Posterior cingulate gyrus (tissue), 11 donors: ENCODE measurements at regions not wholly inside any gene's neighbourhood (a gene's known extent, or its start where the extent isn't known, plus 50 kb on each side); places are given as distances from the start of the nearest gene placed in this dataset.
A peak's percentile ranks its signal among the peaks of the same experiment; 100 is the strongest.

Experiments used
- DNase-seq, 10 donors: peaks; one replicate each; pipeline versions ENCODE4 v3.0.0 to v3.0.0-alpha.2; 2020 to 2021; ENCODE audit warnings: mixed read lengths in 3 of 10
- intact Hi-C: fragments of 100-400 bp; cut with DNase I; formaldehyde crosslinking; loops from one replicate; pipeline ENCODE4 v1.15.1; 2023

DNA sequence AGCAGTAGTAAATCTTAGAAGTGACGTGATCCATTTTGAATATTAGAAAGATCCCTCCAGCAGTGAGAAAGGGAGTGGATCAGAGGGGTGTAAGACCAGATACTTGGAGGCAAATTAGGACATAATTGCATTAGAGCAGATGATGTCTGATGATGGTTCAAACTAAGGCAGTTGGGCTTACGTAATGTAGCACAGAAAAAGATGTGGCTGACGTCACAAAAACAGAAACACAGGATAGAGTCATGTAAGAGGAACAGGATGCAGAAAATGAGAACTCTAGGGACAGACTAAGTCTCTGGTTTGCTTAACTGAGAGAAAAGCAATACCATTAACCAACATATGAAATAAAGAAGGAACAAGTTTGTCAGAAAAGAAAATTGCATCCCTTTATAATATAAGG lies 392.5 kb upstream of the DACH1 start:
- intact Hi-C loops: no loop called here
- no peak for DNase-seq

DNA sequence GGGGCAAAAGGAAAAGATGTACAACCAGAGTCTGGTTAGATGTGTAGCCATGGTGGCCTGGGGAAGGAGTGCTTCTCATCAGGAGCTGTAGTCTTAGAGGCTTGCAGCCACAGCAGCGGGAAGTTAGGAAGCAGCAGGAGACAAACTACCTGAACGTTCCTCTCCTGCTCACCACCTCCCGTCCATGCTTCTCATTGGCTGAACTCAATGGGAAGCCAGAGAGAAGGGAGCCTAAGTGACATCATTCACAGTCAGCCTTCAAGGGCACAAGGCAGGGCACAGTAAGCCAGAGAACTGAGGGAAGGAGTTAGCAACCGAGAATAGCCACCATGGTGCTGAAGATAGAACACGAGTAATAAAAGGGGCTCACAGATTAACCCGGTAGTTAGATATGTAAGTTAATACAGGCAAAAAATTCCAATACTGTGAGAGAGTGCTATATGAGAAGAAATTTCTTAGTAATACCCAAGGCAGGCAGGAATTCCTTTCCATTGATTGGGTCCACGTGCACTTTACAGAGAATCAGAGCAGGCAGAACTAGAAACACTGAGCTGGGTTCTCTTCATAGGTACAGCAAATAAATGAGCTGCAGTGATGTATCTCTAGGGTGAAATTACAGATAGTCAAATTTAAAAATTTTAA lies 391.5 kb upstream of the DACH1 start:
- peak in 1 of 10 donors; percentile 32 for DNase-seq
- intact Hi-C loops: no loop called here

DNA sequence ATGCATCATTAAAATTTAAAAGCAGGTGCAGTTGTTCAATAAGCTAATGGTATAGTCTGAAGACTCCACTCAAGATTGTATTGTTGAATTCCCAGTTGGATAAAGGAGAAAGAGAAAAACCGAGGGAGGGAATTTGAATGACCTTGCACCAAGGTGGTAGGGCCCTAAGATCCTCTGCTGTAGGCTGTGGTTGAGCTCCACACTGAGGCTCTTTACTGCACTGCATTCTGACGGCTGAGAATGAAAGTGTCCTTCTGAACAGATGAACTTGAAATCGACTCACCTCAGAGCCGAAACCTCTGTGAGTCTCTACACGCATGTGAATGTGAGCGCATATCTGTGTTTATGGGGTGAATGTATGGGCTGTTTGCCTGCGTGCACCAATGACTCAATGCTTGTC lies 388.9 kb upstream of the DACH1 start:
- intact Hi-C loops: no loop called here
- DNase-seq: peak in 3 of 10 donors; percentile 9 to 40 (median 15)

DNA sequence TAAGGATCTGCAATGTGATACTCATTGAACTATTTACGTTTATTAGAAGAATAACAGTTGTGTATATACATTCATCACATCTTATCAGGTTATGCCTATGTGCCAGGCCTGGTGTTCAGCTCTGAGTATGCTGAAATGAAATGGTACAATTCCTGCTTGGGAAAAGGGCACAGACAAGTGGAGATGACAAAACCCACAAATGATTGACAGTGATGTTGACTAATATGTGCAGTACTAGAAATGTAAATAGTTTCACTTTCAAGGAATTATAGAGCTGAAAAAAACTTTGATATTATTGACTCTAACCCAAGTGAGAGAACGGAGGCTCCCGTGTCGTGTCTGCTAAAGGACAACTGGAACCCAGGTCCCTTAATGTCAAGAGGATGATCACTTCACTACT lies 386.8 kb upstream of the DACH1 start:
- intact Hi-C loops: no loop called here
- no peak for DNase-seq

DNA sequence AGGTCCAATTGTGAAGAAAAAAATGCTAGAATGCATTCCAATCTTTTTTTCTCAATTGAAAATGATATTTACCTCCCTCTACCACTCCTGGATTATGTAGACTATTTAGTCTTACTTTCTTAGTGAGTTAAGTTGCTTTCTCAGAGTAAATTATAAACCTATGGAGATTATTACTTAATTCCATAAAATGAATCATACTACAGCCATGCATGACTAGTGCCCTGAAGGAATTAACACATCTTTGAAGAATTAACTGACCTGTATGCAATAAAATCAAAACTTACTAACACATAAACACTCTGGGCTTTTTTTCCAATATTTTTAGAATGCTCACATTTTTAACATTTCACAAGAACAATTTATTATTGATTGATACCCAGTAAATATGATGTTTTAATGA lies 379.4 kb upstream of the DACH1 start:
- DNase-seq: no peak
- intact Hi-C loops: no loop called here

DNA sequence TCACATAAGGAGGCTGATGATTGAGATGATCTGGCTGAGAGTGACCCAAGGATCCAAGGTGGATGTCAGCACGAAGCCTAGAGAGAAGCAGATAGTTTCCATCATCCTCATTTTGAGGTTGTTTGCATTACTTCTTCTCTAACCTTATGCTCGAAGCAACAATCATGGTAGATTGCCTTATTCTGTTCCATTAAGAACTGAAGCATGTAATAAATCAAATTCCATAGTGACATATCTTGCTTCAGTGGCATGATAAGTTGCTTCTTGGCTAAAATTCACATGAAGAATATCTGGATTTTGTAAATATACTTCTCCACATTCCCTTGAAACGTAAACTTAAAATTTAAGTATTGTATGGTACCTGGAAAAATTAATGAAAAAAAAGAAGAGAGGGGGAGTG lies 377.8 kb upstream of the DACH1 start:
- DNase-seq: no peak
- intact Hi-C loops: no loop called here

DNA sequence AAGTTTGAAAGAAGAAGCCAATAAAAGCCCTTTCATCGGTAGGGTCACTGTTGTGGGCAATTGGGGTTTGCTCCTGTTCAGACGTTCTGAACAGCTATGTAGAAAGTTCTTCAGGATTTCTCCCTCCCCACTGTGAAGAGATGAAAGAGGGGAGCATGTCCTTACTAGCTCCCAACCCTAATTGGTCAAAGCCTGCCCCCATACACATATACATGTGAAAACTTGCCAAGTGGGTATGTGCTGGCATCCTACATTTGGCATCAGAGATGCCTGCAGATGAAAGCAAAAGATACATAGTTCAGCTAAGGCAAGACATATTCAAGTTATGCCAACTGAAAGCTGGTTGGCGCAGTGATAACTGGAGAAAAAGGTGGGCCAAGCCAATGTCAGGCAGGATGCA lies 363.1 kb upstream of the DACH1 start:
- intact Hi-C loops: no loop called here
- no peak for DNase-seq

DNA sequence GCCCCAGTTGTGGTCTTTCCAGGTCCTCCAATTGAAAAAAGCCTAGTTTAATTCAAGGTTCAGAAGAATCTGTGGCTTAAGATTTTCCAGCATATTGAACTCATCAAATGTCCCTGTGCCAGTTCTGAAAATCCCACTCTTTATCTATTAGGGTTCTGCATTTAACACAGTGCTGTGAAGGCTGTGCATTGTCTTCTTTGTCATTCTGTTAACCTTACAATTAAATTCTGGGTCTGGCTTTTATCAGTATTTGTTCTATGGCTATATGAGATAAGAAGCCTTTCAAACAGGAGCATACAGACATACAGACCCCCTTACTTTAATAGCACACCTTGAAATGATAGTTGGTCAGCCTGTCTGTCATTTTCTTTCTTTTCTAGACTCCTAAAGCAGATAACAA lies 362.1 kb upstream of the DACH1 start:
- intact Hi-C loops: no loop called here

DNA sequence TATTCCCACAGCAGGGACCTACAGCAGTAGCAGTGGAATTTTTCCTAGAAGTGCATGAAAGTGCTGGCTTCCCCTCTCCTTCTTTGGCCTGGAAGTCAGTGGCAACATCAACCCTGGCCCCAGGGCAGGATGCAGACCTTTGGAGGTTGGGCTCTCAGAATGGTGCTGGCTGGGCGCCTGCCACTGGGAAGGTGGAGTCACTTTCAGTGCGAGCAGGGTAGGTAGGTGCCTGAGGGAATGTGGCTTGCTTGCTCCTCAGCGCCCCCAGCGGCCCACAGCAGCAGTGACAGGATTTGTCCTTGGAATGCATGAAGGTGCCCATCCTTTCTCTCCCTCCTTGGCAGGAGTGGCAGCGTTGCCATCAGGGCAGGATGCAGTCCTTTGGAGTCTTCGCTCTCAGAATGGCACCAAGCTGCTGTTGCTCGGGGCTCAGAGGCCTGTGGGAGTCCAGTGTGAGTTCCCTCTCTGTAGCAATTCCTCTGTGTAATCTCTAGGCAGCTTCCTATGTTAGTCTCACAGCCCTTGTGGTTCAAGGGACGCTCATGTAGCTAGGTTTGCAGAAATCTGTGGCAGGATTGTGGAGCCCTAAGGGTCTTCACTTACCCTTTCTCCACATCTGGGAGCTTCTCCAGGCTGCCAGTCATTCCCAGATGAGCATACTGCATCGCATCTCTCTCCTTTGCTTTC lies 354.4 kb upstream of the DACH1 start:
- intact Hi-C loops: no loop called here
- DNase-seq: peak in 4 of 10 donors; percentile 15 to 60 (median 57)

More for the DNA sequence above, 362.1 kb upstream of the DACH1 start:
- DNase-seq: no peak

DNA sequence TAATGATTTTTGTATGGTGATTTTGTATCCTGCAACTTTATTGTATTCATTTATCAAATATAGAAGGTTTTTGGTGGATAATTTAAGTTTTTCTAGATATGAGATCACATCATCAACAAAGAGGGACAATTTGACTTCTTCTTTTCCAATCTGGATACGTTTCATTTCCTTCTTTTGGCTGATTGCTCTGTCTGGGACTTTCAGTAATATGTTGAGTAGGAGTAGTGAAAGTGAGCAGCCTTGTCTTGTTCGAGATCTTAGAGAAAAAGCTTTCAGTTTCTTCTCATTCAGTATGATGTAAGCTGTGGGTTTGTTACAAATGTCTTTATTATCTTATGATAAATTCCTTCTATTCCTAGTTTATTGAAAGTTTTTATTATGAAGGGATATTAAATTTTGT lies 352.0 kb upstream of the DACH1 start:
- DNase-seq: no peak

DNA sequence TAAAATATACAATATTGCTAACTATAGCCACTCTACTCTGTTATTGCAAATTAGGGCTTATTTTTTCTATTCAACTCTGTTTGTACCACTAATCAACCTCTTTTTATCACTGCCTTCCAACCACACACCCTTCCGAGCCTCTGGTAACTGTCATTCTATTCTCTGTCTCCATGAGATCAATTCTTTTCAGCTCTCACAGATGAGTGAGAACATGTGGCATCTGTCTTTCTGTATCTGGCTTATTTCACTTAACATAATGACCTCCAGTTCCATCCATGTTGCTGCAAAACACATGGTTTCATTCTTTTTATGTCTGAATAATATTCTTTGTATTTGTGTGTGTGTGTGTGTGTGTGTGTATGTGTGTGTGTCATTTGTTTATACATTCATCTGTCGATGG lies 350.1 kb upstream of the DACH1 start:
- no peak for DNase-seq
- intact Hi-C loops: no loop called here

More for the DNA sequence above, 352.0 kb upstream of the DACH1 start:
- intact Hi-C loops: no loop called here

DNA sequence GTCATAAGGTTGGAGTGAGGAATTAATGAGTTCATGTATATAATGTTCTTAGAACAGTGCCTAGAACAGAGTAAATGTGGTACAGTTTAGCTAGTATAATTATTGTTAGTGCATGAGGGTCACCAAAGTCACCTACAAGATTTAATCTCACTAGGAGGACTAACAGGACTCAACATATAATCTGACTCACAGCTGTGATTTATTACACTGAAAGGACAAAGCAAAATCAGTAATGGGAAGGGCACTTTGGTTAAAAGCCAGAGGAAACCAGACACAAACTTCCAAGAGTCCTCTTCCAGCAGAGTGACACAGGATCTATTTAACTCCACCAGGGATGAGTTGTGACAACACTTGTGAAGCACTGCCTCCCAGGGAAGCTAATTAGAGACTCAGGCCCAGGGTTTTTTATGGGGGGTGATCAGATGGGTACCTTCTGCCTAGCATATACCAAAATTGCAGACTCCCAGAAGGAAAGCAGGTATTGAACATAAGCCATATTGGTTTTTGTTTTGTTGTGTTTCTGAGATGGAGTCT lies 341.2 kb upstream of the DACH1 start:
- DNase-seq: no peak
- intact Hi-C loops: no loop called here

DNA sequence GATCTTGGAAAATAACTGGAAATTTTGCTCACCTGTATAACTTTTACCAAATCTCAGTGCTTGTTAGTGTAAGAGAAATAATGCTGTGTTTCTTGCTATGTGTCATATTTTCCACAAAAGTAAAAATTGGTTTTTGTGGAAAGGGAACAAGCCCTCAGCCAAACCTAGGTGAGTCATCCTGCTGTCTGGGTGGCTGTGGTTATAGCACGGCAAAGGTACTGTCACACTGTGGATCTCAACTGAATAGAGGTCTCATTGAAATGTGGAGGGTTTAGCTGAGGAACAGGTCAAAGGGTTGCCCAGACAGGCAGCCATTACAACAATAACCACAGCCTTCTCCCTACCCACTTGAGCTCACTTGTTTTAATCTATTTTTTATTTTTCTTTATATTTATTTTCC lies 338.8 kb upstream of the DACH1 start:
- intact Hi-C loops: no loop called here
- DNase-seq: no peak

DNA sequence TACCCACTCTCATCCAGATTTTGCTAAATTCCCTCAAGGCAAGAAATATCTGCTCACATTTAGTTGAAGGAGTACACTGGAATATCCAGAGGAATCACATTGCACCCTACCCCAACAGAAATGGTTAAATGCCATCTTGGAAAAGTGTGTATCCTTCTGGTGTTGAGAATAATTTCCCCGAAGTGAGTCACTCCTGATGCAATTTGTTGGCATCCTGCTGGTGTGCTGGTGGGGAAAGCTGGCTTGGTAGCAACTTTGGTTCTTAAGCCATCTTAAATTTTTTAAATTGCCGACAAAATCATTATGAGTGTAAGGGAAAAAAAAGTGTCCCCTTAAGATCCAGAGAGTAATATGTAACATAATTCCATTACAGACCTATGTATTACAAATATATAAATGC lies 337.3 kb upstream of the DACH1 start:
- DNase-seq: no peak
- intact Hi-C loops: no loop called here

DNA sequence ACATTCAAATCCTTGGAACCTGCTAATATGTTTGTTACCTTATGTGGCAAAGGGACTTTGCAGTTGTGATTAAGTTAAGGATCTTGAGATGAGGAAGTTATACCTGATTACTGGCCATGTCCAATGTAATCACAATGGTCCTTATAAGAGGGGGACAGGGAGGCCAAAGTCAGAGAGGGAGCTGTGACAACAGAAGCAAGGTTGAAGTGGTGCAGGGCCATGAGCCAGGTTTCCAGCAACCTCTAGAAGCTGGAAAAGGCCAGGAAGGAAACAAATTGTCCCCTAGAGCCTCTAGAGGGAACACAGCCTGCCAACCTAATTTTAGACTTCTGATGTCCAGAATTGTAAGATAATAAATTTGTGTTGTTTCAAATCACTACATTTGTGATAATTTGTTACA lies 334.7 kb upstream of the DACH1 start:
- intact Hi-C loops: no loop called here
- DNase-seq: no peak

DNA sequence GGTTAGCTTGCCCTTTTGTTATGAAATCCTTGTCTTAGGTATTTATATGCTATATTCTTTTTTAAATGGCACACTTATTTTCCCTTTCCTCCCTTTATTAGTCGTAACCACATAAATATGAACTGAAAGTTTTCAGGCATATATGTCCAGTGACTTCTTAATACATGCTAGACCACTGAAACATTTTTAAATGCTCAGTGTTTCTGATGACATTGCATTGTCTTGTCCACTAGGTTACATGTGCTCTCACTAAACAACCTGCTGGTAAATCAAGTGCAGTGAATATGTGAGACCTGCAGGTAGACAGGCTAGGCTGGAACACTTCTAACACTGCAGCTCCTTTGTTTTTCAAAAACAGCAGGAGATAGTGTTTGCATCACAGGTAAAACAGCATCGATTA lies 332.6 kb upstream of the DACH1 start:
- no peak for DNase-seq
- intact Hi-C loops: no loop called here

DNA sequence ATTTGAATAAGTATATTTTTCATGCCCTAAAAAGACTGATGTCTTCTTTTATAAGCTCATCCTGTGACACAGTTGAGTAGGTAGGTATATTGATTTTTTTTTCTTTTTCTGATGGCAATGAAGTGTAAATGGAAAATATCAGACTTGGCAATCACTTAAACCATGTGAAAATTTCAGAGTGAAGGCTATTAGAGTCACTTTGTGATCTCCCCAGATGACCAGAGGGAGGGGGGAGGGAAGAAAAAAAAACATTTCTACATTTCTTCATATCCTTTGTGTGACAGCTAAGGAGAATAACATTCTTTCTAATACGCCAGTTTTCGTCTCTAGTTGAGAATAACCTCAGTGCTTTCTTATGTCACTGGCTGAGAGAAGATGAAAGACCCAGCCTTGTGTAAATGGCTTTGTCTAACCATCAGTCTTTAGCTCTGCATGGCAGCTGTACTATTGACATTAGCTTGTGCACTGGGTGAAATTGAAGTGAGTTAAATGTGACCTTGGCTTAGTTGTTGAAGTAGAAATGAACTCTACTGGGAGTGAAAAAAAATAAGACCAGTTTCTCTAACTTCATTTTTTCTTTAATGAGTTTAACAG lies 332.1 kb upstream of the DACH1 start:
- intact Hi-C loops: no loop called here
- no peak for DNase-seq

DNA sequence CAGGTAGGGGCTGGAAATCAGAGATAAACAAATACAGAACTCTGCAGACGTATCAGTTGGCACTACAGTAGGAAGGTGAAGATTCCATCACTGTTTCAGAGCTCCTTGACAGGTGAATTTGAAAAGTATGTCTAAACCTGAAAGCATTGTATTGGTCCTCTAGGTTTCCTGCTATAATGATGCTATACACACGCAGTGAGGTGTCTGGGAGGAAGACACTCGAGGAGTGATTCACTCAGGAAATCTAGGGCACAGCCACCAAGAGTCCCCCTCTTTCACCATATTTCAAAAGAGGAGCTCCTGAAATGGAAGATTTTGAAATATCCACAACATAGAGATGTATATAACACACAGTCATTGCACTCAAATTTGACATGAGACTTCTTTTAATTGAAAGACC lies 331.0 kb upstream of the DACH1 start:
- no peak for DNase-seq
- intact Hi-C loops: no loop called here

DNA sequence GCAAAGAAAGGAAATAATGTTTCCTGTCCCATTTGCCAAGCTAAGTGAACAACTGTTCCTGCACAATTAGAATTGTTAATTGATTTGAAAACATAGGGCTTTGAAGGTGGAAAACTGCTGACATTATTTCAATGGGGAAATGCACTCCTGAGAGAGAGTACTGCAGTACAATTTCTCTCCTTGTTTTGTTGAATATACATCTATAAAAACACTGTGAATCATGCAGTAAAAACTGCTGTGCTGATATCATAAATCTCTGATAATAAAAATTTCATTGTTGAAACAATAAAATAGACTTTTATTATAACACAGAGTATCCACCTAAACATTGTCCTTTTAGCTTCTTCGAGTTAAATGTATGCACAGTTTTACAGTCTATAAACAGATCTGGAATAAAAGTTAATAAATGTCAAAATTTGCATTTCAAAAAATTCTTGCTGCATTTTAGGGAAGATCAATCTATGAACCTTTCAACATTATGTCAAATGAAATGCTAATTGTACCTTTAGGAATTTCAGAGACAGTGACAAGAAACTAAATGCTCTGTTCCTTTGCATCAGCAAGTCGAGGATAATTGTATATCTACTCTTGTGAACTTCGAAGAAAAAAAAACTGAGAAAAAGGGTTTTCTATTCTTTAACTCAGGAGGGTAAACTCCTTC lies 328.2 kb upstream of the DACH1 start:
- DNase-seq: no peak
- intact Hi-C loops: no loop called here

DNA sequence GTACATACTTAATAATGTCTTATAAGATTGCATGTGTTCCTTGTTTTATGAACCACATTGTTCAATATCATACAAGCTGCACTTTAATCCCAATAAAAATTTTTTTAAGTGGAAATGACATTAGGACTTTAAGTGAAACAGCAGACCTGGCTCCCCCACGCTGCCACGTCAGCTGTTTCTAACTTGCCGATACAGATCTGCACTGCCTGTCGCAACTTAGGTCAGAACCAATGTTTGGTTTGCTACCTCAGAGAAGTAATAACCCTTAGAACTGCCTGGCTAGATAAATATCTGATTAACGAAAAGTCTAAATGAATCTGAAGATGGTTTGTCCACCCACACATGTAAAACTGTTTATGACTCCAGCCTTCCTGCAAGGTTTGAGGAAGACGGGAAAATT lies 327.5 kb upstream of the DACH1 start:
- DNase-seq: no peak
- intact Hi-C loops: no loop called here

DNA sequence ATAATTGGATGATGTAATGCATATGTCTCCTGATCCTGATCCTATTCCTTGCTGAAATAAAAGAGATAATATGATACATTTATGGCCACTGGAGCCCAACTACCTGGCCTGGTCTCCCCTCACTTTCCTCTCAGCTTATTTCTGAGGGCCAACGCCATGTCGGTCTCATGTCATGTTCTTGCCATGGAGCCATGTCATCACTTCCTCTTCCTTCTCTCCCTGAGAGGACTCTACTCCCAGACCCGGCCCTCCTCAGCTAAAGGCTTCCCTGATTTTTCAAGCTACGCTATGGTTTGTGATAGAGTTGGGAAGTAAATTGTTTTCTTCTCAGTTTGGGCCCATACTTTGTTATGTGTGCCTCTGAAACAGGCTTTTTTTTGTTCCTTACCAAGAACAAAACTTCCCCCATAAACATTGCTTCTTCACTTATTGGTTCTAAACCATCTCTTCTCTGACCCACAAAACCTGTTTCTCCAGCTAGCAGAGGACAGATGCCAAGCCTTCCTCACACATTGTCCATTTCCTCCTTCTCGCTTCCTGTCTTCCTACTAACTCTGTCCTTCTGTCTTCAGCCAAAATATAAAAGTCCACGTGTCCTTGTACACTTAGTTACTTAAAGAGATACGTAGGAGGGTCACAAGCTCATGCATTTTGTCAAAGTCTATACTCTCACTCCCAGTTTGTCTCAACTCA lies 319.9 kb upstream of the DACH1 start:
- DNase-seq: no peak
- intact Hi-C loops: no loop called here
